ENCODE measurements at regions not wholly inside any gene's neighbourhood (a gene's known extent, or its start where the extent isn't known, plus 50 kb on each side); places are given as distances from the start of the nearest gene placed in this dataset.

DNA sequence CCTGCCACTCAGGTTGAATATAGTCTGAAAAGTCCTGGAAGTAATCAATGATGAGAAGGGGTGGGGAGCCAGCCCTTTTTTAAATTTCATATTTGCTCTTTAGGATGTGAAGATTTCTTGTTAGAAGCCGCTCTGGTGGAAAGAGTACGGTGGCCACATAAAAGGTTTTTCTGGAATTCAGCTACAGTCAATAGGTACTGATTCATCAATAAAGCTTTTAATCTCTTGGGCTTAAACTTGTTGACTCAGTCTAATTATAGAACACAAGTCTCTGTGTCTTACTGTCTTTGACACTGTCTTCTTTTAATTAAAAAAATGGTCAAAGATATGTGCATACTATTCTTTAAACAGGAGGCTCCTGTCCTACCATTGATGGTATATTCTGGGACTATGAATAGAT, 99.9 kb upstream of the TP63 start:
- no peak for TF ChIP-seq TAF1 (IDR thresholded peaks at IDR 0.05; ENCODE audit: low read depth)
- TF ChIP-seq EP300 (IDR thresholded peaks at IDR 0.05; ENCODE audit: borderline replicate concordance), result no peak
- no peak for TF ChIP-seq YY1 (IDR thresholded peaks at IDR 0.05; ENCODE audit: low read depth)
- TF ChIP-seq CREB1 (IDR thresholded peaks at IDR 0.05; ENCODE audit: low read depth), result no peak
- no peak for TF ChIP-seq CEBPB (IDR thresholded peaks at IDR 0.05)
- no peak for TF ChIP-seq RAD21 (IDR thresholded peaks at IDR 0.05; ENCODE audit: low read depth)
- TF ChIP-seq REST (IDR thresholded peaks at IDR 0.05; ENCODE audit: low read depth), result no peak
- no peak for TF ChIP-seq NFIC (IDR thresholded peaks at IDR 0.05)
- no peak for TF ChIP-seq EGR1 (IDR thresholded peaks at IDR 0.05)
- no peak for TF ChIP-seq TCF12 (IDR thresholded peaks at IDR 0.05; ENCODE audit: low read depth)
- TF ChIP-seq MAX (IDR thresholded peaks at IDR 0.05), result no peak
- TF ChIP-seq TEAD4 (IDR thresholded peaks at IDR 0.05), result no peak
- TF ChIP-seq, protein P1, sequence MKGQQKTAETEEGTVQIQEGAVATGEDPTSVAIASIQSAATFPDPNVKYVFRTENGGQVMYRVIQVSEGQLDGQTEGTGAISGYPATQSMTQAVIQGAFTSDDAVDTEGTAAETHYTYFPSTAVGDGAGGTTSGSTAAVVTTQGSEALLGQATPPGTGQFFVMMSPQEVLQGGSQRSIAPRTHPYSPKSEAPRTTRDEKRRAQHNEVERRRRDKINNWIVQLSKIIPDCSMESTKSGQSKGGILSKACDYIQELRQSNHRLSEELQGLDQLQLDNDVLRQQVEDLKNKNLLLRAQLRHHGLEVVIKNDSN (IDR thresholded peaks at IDR 0.05), result no peak
- no peak for TF ChIP-seq FOXM1 (IDR thresholded peaks at IDR 0.05; ENCODE audit: borderline replicate concordance, low read depth)

All from Ishikawa (cell line).